MM.1S (cell line): ENCODE measurements at regions not wholly inside any gene's neighbourhood (a gene's known extent, or its start where the extent isn't known, plus 50 kb on each side); places are given as distances from the start of the nearest gene placed in this dataset.
"Not testable (repeated sequence)": the region's sequence is repeated elsewhere in the genome, so short reads cannot be mapped to it uniquely, and the experiment has no call there.

Experiments used
- CTCF ChIP-seq: fragments of 300-600 bp; sonication (generic); IDR thresholded peaks from 2 replicates; pipeline ENCODE4 v1.5.1; 2016; ENCODE audit warnings: antibody characterized with exemption, low read length, mixed read lengths
- EZH2 ChIP-seq: fragments of 300-600 bp; sonication (generic); optimal IDR thresholded peaks from 2 replicates; pipeline ENCODE3; 2017; ENCODE audit warnings: low read depth, mild to moderate bottlenecking, antibody characterized with exemption, low read length, mixed read lengths

DNA sequence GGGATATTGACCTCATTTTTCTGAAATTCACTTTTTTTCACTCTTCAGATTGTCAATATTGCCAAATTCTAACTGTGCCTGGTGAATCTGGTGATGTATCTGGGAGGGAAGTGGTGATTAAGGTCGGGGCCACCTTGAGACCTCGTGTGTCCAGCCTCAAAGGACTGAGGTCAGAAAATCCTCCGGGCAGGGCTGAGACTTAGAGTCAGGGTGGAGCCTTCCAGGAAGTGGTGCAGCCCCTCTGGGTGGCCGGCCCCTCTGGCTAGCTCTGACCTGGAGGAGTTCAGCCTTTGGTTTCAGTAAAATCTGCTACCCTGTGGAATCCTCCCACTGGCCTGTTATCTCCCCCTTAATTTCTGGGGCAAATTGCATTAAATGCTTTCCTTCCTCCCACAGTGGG lies 175.7 kb downstream of the TRIM43 start:
- TF ChIP-seq CTCF, EZH2: not testable (repeated sequence)
